ENCODE measurements at regions not wholly inside any gene's neighbourhood (a gene's known extent, or its start where the extent isn't known, plus 50 kb on each side); places are given as distances from the start of the nearest gene placed in this dataset.
A peak's percentile ranks its signal among the peaks of the same experiment; 100 is the strongest.

- no peaks in the 10 kb centered on the region for H3K27me3 ChIP-seq (ENCODE audit: insufficient read depth, poor library complexity, severe bottlenecking)
- H3K36me3 ChIP-seq (ENCODE audit: low read depth), result no peaks in the 10 kb centered on the region
- no peaks in the 10 kb centered on the region for H3K9me3 ChIP-seq (ENCODE audit: severe bottlenecking)
- ATAC-seq (ENCODE audit: low read depth), result no peak
- no peak overlapping the region for H3K4me3 ChIP-seq (ENCODE audit: severe bottlenecking)
- peaks cover 22% of the 10 kb centered on the region for H3K4me1 ChIP-seq (ENCODE audit: insufficient read depth, poor library complexity, severe bottlenecking)
- no peak overlapping the region for H3K27ac ChIP-seq (ENCODE audit: poor library complexity, severe bottlenecking)
- peak; percentile 47 for DNase-seq (ENCODE audit: low spot score)
- TF ChIP-seq CTCF (IDR thresholded peaks at IDR 0.05; ENCODE audit: poor library complexity, severe bottlenecking), result no peak
Observed at GRCh38 chr20:51119914-51120313, 97.0 kb upstream of the KCNG1 start.

GRCh38 chr20:51118985-51119527 lies 96.1 kb upstream of the KCNG1 start:
- H3K27ac ChIP-seq (ENCODE audit: poor library complexity, severe bottlenecking), result no peak overlapping the region
- H3K36me3 ChIP-seq (ENCODE audit: low read depth), result no peaks in the 10 kb centered on the region
- H3K4me1 ChIP-seq (ENCODE audit: insufficient read depth, poor library complexity, severe bottlenecking), result peaks cover 22% of the 10 kb centered on the region
- H3K27me3 ChIP-seq (ENCODE audit: insufficient read depth, poor library complexity, severe bottlenecking), result no peaks in the 10 kb centered on the region
- H3K4me3 ChIP-seq (ENCODE audit: severe bottlenecking), result no peak overlapping the region
- peak; percentile 66 for DNase-seq (ENCODE audit: low spot score)
- TF ChIP-seq CTCF (IDR thresholded peaks at IDR 0.05; ENCODE audit: poor library complexity, severe bottlenecking), result no peak
- no peaks in the 10 kb centered on the region for H3K9me3 ChIP-seq (ENCODE audit: severe bottlenecking)
- ATAC-seq (ENCODE audit: low read depth), result no peak

- TF ChIP-seq CTCF (IDR thresholded peaks at IDR 0.05; ENCODE audit: poor library complexity, severe bottlenecking), result no peak
- H3K9me3 ChIP-seq (ENCODE audit: severe bottlenecking), result no peaks in the 10 kb centered on the region
- H3K27me3 ChIP-seq (ENCODE audit: insufficient read depth, poor library complexity, severe bottlenecking), result no peaks in the 10 kb centered on the region
- H3K36me3 ChIP-seq (ENCODE audit: low read depth), result no peaks in the 10 kb centered on the region
- ATAC-seq (ENCODE audit: low read depth) (no peak), DNase-seq (ENCODE audit: low spot score) (no peak)
- H3K4me1 ChIP-seq (ENCODE audit: insufficient read depth, poor library complexity, severe bottlenecking), result peaks cover 22% of the 10 kb centered on the region
- H3K4me3 ChIP-seq (ENCODE audit: severe bottlenecking), result no peak overlapping the region
- no peak overlapping the region for H3K27ac ChIP-seq (ENCODE audit: poor library complexity, severe bottlenecking)
Observed at GRCh38 chr20:51118216-51118615, 95.3 kb upstream of the KCNG1 start.

- no peaks in the 10 kb centered on the region for H3K36me3 ChIP-seq (ENCODE audit: low read depth)
- H3K4me3 ChIP-seq (ENCODE audit: severe bottlenecking), result no peak overlapping the region
- peaks cover 11% of the 10 kb centered on the region for H3K4me1 ChIP-seq (ENCODE audit: insufficient read depth, poor library complexity, severe bottlenecking)
- no peak overlapping the region for H3K27ac ChIP-seq (ENCODE audit: poor library complexity, severe bottlenecking)
- ATAC-seq (ENCODE audit: low read depth) (no peak), DNase-seq (ENCODE audit: low spot score) (peak; percentile 47)
- no peaks in the 10 kb centered on the region for H3K9me3 ChIP-seq (ENCODE audit: severe bottlenecking)
- no peaks in the 10 kb centered on the region for H3K27me3 ChIP-seq (ENCODE audit: insufficient read depth, poor library complexity, severe bottlenecking)
- TF ChIP-seq CTCF (IDR thresholded peaks at IDR 0.05; ENCODE audit: poor library complexity, severe bottlenecking), result no peak
Observed at GRCh38 chr20:51116765-51117686, 94.1 kb upstream of the KCNG1 start.

- no peaks in the 10 kb centered on the region for H3K36me3 ChIP-seq (ENCODE audit: low read depth)
- H3K4me1 ChIP-seq (ENCODE audit: insufficient read depth, poor library complexity, severe bottlenecking), result no peaks in the 10 kb centered on the region
- TF ChIP-seq CTCF (IDR thresholded peaks at IDR 0.05; ENCODE audit: poor library complexity, severe bottlenecking), result peak; percentile 7
- H3K9me3 ChIP-seq (ENCODE audit: severe bottlenecking), result no peaks in the 10 kb centered on the region
- no peak for DNase-seq (ENCODE audit: low spot score)
- peaks cover 9% of the 10 kb centered on the region for H3K27me3 ChIP-seq (ENCODE audit: insufficient read depth, poor library complexity, severe bottlenecking)
- ATAC-seq (ENCODE audit: low read depth), result no peak
- H3K4me3 ChIP-seq (ENCODE audit: severe bottlenecking), result no peak overlapping the region
- no peak overlapping the region for H3K27ac ChIP-seq (ENCODE audit: poor library complexity, severe bottlenecking)
Observed at GRCh38 chr20:51111290-51111689, 88.4 kb upstream of the KCNG1 start.

Measured in RWPE2 (cell line).